ENCODE measurements at regions not wholly inside any gene's neighbourhood (a gene's known extent, or its start where the extent isn't known, plus 50 kb on each side); places are given as distances from the start of the nearest gene placed in this dataset.

DNA sequence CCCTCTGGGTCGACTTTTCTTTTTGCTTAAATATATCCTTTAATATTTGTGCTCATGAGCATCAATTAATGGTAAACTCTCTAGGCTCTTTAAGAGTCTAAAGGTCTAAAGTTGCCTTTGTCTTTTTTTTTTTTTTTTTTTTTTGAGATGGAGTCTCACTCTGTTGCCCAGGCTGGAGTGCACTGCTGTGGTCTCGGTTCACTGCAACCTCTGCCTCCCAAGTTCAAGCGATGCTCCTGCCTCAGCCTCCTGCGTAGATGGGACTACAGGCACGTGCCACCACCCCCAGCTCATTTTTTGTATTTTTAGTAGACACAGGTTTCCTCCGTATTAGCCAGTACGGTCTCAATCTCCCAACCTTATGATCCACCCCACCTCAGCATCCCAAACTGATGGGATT, 122.0 kb upstream of the TMEM170B start:
- TF ChIP-seq, protein P1, sequence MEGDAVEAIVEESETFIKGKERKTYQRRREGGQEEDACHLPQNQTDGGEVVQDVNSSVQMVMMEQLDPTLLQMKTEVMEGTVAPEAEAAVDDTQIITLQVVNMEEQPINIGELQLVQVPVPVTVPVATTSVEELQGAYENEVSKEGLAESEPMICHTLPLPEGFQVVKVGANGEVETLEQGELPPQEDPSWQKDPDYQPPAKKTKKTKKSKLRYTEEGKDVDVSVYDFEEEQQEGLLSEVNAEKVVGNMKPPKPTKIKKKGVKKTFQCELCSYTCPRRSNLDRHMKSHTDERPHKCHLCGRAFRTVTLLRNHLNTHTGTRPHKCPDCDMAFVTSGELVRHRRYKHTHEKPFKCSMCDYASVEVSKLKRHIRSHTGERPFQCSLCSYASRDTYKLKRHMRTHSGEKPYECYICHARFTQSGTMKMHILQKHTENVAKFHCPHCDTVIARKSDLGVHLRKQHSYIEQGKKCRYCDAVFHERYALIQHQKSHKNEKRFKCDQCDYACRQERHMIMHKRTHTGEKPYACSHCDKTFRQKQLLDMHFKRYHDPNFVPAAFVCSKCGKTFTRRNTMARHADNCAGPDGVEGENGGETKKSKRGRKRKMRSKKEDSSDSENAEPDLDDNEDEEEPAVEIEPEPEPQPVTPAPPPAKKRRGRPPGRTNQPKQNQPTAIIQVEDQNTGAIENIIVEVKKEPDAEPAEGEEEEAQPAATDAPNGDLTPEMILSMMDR (IDR thresholded peaks at IDR 0.05): no peak
- TF ChIP-seq POLR2A (IDR thresholded peaks at IDR 0.05) (no peak), POLR2AphosphoS5 (IDR thresholded peaks at IDR 0.05) (no peak)

Data from upper lobe of left lung (tissue), 4 donors.